HG02588 (cell line): ENCODE measurements at regions not wholly inside any gene's neighbourhood (a gene's known extent, or its start where the extent isn't known, plus 50 kb on each side); places are given as distances from the start of the nearest gene placed in this dataset.
"Not testable (repeated sequence)": the region's sequence is repeated elsewhere in the genome, so short reads cannot be mapped to it uniquely, and the experiment has no call there.

Experiments used
- ATAC-seq: cut with Tn5 transposase; IDR thresholded peaks from one replicate; pipeline ENCODE4 v1.9.1; 2021; ENCODE audit warnings: mild to moderate bottlenecking, moderate library complexity; ENCODE audit not compliant: unreplicated experiment

DNA sequence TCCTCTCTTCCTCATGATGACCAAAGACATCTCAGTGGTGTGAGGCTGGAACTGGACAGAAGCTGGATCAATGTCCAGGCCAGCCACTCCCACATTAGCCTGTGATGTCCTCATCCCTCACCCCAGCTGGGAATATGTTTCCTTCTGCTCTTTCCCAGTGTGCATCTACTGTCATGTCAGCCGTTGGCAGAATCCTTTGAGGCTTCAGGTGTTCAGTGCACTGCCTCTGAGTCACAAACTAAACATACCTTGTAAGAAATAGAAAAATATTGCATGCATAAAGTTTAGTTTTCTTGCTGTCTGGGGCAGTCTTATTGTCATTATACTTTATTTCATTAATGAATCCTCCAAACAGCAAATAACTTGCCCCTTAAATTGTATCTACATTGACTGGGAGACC, 161.6 kb upstream of the RASGRP1 start:
- ATAC-seq = no peak

DNA sequence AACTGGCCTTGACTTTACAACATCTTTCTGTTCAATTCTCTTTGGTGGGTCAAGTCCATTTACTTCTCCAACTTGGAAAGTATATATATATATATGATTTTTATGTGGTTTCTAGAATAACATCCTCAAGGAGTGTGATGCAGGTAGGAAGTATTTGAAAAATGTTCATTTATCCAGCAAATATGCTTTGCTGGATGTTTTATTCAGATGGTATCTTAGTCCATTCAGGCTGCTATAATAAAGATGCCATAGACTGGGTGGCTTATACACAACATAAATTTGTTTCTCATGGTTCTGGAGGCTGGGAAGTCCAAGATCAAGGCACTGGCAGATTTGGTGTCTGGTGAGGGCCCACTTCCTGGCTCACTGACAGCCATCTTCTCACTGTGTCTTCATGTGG, 168.7 kb upstream of the RASGRP1 start:
- ATAC-seq = no peak

DNA sequence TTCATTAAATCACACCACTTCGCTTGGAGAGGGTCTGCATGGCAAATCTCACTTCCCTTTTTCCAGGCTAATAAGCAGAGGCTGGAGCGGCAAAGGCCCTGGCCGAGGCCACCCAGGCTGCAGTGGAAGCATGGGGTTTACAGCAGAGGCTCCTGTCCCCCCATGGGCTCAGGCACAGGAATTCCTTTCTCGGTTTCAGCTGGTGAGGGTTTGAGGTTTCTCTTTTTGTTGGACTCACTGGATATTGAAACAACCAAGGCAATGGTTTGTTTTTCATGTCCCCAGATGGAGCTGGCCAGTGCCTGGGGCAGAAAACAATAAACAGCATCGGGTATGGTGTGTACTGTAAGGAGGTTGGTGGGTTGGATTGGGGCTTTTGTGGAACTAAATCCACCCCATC, 175.6 kb upstream of the RASGRP1 start:
- no peak for ATAC-seq

DNA sequence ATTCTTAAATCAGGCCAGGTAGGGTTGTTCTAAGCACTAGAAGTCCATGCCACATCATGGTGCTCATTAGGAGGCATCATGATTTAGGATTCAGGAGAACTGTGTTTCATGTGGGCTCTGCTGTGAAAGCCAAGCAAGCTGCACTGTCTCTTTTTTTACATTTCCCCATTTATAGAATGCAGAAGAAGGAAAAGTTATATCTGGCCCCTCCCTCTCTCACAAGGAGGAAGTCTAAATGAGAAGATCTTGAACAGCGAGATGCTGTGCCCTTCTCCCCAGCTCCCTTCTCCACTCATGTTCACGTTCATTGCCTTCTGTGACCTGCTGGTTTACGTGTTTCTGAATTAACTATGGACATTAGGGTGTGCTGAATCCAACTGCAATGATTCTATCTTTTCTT, 178.5 kb upstream of the RASGRP1 start:
- ATAC-seq = no peak

DNA sequence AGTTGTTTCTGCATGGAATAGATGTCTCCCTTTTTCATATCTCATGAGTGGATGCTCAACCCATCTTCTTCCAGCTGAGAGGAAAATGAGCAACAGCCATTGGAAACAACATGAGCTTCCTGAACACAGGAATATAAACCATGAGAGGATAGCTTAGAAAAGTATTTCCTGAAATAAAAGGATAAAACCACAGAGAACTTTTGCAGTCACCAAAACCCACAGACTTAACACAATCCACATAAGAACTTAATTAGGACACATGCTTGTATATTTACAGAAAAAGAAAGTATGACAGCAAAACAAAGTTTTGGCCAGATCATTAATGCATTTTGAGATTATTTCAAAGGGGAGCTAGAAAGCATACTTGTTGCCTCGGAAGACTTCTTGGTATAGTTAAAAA, 180.5 kb upstream of the RASGRP1 start:
- ATAC-seq = no peak

DNA sequence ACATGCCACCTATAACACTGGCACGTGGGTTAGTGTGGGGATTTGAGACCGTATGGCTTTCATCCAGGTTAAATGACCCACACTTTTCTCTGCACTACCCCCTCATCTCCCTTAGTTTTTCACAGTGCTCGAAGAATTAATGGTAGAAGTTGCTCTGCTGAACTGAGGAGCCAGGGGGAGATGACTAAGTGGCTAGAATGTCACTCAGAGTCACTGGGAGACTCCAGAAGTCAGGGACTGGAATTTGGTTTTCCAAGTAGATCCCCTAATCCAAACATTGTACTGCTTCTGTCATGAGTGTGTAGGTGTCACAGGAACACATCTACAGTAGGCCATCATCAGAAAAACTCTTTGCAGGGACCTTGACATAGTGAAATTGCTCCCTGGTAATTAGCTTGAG, 181.0 kb upstream of the RASGRP1 start:
- ATAC-seq = no peak

DNA sequence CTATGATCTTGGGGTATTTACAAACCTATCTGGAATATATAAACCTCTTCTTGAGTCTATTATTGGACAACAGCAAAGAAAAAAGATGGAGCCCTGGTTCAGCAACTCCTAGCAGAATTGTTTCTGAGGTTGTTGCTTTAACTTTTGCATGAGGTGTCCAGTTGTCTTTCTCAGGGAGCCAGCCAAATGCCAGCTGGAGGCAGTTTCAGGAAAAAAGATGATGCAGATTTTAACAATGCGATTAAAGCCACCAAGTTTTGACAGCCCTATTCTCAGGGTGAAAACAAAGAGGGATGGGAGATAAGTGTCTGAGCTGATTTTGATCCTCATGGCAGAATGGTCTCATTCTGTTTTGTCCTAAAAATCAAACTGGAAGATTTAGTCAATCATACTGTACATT, 181.6 kb upstream of the RASGRP1 start:
- no peak for ATAC-seq

DNA sequence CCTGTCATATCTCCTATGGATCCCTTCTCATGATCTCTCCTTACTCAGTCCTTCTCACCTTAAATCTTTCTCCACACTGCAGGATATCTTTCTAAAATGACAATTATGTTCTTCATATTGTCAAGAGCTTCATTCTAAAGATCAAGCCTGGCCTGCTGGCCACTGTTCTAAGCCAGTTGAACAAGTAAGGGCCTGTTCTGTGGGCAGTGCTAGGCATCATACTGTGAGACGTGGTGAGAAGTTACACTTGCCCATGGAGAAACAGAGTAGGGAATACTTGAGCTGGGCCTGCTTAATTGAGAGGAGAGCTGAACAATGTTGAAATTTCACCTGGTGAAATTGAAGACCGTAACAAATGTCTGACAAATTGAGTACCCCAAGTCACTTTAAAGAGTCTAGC, 184.1 kb upstream of the RASGRP1 start:
- no peak for ATAC-seq

DNA sequence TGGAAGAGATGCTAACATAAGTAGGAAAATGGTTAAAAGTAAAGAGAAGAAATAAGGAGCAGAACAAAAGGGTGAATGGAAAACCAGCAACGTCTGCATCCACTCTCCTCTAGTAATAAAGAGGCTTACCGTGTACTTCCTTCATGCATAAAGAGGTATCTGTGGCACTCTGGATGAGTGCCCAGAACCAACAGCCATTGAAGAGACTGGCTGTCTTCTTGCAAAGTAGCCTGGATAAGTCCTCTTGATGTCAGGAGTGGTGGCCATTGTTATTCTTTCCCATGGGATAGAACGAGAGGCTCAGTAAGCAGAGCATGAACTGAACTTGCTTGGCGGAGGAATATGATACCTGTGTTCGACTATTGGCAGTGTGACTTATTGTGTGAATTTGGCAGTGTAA, 186.2 kb upstream of the RASGRP1 start:
- ATAC-seq = no peak

DNA sequence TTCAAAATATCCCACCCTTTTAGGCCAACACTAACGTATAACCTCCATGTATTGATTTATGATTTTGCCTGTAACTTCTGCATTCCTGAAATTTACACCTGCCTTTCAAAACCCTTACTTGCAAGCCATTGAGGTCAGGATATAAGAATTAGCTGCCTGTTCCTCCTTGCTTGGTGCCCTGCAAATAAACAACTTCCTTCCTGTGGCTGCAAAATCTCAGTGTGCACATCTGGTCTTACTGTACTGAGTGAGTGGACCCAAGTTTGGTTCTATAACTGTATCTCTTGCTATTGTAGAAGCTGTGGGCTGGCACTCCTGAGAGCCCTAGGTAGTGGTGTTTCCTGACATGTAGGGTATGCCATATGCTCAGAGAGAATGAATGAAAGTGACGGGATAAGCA, 191.1 kb upstream of the RASGRP1 start:
- no peak for ATAC-seq

DNA sequence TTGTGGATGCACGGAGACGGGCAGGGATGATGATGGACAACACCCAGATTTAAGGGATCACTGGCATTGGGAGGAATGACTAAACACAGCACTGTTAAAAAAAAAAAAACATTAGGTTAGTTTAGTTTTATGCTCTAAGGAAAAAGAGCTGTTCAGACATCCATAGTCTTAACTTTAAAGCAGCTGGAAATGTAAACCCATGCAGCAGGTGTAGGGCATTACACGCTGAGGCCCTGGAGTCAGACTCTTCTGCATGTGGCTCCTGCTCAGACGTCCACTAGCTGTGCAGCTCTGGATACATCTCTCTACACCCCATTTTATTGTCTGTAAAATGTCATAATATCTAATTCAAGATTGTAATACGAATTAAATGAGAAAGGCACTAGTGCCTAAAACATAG, 191.8 kb upstream of the RASGRP1 start:
- ATAC-seq = no peak

DNA sequence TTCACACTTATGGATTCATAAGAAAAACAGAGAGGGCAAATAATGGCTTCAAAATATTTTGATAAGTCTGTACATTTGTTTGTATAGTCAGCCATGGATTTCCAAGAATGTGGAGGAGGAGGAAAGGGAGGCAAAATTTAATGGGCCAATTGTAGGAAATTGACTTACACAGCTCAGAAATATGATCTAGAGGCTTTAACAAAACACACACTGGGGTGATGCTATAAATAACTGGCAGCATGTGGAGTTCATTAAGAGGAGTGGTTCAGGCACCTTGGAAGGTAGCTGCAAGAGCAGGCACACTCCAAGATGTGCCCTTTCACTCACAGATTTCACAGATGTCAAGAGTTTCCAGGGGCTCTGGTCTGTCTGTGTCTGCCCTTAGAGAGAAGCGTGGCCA, 193.4 kb upstream of the RASGRP1 start:
- no peak for ATAC-seq

DNA sequence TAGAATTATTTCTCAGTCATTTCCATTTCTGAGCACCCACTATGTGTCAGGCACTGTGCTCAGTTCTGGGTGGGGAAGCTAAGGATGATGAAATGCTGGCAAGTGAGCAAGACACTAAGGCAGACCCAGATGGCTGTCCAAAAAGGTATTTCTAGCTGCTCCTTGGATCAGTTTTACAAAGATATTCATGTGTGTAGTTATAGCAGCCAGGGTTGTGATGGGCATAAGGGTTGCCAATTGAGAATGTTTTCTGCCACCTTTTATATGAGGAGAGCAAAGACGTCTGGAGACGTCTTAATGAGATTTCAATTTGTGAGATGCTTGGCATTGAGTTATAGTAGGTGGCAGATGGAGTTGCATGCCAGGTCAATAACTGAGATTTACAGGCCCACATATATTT, 197.1 kb upstream of the RASGRP1 start:
- ATAC-seq = no peak

DNA sequence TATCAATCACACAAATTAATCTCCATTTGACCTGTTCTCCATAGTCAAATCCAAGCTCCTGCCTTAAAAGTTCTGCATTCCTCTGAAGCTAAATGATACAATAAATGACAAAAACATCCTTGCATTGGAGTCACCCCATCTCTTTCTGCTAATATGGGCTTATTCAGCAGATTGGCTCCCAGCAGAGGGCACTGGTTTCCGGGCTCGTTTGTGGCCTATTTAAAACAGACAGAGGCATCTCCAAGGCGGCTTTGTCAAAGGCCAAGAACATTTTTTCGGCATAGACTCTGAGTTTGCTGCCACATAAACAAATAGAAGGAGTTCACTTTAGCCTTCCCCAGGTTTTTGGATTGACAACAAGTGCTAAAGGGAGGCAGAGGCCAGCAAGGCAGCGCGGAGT, 204.4 kb upstream of the RASGRP1 start:
- no peak for ATAC-seq

DNA sequence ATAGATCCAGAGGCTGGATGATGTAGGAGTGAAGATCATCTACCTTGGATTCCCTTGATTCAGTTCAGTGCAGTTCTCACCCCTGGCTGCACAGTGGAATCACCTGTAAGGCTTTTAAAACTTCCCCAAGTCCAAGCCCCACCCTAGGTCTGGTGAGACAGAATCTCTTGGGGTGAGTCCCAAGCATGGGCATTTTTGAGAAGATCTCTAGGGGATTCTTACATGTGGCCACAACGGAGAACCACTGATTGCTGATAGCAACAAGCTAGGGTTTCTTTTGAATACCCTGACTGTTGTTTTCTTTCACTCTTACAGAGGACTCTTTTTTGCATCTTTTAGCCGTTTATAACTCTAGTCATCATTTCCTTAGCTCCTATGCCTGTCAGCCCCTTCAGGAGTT, 204.9 kb upstream of the RASGRP1 start:
- ATAC-seq = no peak

DNA sequence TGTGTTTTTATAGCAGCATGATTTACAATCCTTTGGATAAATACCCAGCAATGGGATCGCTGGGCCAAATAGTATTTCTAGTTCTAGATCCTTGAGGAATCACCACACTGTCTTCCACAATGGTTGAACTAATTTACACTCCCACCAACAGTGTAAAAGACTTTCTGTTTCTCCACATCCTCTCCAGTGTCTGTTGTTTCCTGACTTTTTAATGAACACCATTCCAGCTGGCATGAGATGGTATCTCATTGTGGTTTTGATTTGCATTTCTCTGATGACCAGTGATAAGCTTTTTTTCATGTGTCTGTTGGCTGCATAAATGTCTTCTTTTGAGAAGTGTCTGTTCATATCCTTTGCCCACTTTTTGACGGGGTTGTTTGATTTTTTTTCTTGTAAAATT, 209.5 kb upstream of the RASGRP1 start:
- ATAC-seq = not testable (repeated sequence)

DNA sequence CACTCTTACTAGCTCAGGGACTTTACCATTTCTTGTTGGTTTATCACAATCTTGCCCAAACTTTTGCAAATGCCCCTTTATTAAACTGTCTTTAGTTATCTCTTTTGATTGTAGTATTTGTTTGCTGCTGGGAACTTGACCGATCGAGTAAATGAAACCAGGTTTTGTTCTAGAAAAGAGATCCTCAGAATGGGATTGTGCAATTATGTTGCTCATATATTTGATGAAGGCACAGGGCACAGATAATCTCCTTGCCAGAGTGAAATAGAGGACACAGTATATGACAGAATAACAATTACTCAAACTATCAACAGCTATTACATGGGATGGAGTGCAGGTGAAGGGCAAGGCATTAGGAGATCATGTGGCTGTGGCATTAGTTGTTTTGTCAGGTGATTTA, 216.6 kb upstream of the RASGRP1 start:
- ATAC-seq = no peak

DNA sequence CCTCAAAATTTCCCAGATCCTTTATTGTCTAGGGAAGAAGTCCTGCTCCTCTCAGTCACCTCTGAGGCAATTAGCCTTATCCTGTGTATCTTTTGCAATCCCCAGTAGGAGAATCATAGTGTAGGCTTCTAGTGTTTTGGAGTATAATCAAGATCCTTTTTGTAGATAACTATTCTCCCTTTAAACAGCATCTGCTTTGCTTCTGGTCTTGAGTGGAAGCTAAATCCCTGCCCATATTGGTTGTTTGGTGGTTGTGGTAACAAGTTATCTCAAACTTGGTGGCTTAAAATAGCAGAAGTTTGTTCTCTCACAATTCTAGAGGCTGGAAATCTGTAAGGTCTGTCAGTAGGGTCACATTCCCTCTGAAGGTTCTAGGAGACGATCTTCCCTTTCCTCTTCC, 217.5 kb upstream of the RASGRP1 start:
- no peak for ATAC-seq

DNA sequence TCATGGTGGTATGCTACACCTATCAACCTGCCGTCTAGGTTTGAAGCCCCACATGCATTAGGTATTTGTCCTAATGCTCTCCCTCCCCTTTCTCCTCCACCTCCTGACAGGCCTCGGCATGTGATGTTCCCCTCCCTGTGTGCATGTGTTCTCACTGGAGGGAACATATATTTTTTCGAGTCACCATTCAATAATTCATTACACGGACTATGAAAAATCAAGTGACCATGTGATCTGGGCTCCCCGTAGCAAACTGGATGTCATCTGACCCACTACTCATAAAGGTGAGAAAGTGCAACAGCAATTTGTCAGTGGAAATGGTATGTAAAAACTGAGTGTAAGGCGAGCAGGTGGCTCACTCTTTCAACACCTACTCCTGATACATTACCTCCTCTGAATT, 224.3 kb upstream of the RASGRP1 start:
- no peak for ATAC-seq

DNA sequence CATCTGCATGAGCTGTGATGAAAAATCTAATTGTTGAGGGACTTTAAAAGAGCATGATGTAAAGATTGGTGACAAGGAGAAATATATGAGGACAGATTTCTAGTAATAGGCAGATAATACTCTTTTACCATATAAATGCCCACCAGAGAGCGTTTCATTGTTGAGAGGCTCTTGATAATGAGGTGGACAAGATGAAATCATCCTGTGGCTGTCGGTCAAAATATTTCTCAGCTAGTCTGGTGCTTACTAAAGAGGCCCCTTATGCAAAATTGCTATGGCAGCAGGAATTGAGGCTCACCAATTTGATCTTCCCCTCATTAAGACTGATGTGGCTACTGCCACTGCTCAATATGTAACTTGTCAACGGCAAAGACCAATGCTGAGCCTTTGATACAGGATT, 225.0 kb upstream of the RASGRP1 start:
- ATAC-seq = no peak

DNA sequence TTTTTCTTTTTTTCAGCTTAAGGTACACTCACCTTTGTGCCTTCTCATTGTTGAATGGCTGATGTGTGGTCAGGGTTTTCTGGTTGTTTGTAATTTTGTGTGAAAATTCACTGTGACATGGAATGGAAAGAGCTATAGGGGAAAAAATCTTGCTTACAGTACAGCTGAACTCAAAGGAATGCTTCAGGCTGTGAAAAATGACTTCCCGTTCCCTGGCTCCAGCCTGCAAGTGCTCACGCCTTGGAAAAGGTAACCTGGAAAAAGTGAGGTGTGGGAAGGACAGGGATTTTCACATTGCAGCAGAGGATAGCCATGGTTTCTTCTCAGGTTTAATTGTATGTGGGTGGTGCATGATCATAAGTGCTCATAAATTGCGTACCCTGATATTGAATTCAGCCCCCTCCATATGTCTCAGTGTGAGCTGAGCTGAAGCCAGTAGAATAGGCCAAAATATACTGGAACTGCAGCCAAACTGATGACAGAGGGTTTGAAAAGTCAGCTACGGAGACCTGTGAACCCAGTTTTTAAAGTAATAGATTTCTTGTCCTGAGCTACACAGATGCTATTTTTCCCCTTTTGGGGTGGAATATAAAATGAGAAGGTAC, 228.7 kb upstream of the RASGRP1 start:
- no peak for ATAC-seq

DNA sequence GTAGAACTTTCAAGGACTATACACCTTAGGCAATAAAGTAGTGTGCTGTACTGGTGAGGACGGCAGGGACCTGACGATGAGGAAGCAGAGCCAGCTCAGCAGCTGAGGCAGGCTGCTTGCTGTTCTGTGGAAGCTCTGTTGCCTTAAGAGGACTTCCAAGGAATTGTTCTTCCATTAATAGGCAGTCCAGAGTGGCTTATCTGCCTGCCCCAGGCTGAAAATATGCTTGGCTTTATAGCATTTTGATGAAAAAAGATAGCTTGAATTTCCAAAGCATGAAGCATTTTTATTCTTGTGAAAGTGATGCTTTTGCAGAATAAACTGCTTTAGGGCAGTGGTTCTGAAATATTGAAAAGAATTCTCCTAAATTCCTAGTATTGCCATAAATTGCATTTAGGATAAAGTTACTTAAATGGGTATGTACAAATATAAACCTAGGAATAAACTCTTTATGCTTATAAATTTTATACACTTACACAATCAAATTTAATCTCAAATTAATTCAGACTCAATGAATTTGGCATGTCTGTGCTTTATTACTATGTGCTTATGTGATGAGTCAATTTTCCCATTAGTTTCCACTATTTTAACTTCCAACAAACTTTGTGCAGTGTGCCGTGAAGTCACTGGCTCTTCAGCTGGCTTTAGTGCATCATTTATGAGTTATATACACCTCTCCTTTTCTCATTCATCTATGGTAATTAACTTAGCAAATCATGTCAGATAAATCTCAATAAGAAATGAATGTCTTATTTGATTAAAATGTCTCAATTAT, 231.0 kb upstream of the RASGRP1 start:
- ATAC-seq = no peak

DNA sequence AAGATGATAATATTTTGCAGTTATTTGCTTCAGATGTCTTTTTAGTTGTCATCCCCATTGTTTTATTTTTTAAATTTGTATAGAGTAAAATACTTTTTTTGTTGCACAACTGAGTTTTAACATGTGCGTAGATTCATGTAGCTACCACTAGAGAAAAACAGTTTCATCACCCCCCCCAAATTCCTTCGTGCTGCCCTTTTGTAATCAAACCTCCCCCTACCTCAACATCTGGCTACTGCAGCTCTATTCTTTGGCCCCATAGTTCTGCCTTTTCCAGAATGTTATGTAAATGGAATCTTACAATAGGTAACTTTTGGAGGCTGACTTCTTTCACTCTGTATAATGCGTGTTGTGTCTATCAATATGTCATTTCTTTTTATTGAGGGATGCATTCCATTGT, 232.0 kb upstream of the RASGRP1 start:
- ATAC-seq = no peak
